Breast epithelium (tissue), 4 donors: ENCODE measurements at regions not wholly inside any gene's neighbourhood (a gene's known extent, or its start where the extent isn't known, plus 50 kb on each side); places are given as distances from the start of the nearest gene placed in this dataset.

ENCODE experiments used
- DNase-seq, 2 donors: peaks; one replicate each; pipeline ENCODE4 v3.0.0-alpha.2; 2019; ENCODE audit warnings: low spot score in 2 of 2
- H3K27ac ChIP-seq, 2 donors: fragments of 200-600 bp; sonication (generic) in 1 of 2; one replicate each; pipeline ENCODE4 v1.5.1; 2016 to 2019; ENCODE audit warnings: mild to moderate bottlenecking in 1 of 2
- H3K27me3 ChIP-seq, 2 donors: fragments of 200-600 bp; sonication (generic) in 1 of 2; one replicate each; pipeline versions ENCODE4 v1.5.1 to v1.6.0; 2017 to 2019; ENCODE audit warnings: control low read depth in 1 of 2, mild to moderate bottlenecking in 1 of 2
- H3K36me3 ChIP-seq: fragments of 200-600 bp; one replicate; pipeline ENCODE4 v1.5.1; 2019
- H3K4me1 ChIP-seq, 2 donors: fragments of 200-600 bp; sonication (generic); one replicate each; pipeline ENCODE4 v1.5.1; 2016 to 2019; ENCODE audit warnings: control low read depth in 1 of 2
- H3K4me3 ChIP-seq, 3 donors: fragments of 200-600 bp; sonication (generic); 1 replicate in 2 of 3; 2 replicates in 1 of 3; pipeline ENCODE4 v1.5.1; 2016 to 2019; ENCODE audit warnings: mild to moderate bottlenecking in 3 of 3, moderate library complexity in 2 of 3
- H3K9me3 ChIP-seq, 2 donors: fragments of 200-600 bp; sonication (generic) in 1 of 2; one replicate each; pipeline ENCODE4 v1.5.1; 2016 to 2019; ENCODE audit warnings: control low read depth in 1 of 2
- POLR2A ChIP-seq: fragments of 450-650 bp; IDR thresholded peaks from one replicate; pipeline ENCODE4 v1.6.1; 2016; ENCODE audit warnings: antibody characterized with exemption, mild to moderate bottlenecking, moderate library complexity
- POLR2AphosphoS5 ChIP-seq, 3 donors: sonication (generic); formaldehyde crosslinking; IDR thresholded peaks; one replicate each; pipeline ENCODE4 v1.6.1; 2017; ENCODE audit warnings: antibody characterized with exemption in 3 of 3
- intact Hi-C: fragments of 100-400 bp; cut with DNase I; formaldehyde crosslinking; loops from one replicate; pipeline ENCODE4 v1.15.1; 2023; ENCODE audit warnings: low total_unique reads
- TF ChIP-seq, protein P1 (sequence below), 3 donors: fragments of 450-650 bp; IDR thresholded peaks; one replicate each; pipeline ENCODE4 v1.5.1; 2016 to 2017; ENCODE audit warnings: antibody characterized with exemption in 3 of 3, mild to moderate bottlenecking in 3 of 3, moderate library complexity in 3 of 3

DNA sequence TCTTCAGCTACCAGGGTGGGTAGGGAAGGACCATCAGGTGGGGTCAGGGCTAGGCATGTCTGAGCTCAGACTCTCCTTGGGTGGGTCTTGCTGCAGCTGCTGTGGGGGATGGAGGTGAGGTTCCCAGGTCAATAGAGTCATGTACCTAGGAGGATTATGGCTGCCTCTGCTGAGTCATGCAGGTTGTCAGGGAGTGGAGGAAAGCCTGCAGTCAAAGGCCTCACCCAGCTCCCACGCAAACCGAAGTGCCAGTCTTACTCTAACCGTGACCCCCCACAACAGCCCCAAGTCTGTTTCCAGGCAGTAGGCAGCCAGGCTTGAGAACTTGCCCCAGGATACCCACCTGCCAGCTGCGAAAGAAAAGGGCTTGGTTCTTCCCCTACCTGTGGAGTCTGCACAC, 113.6 kb upstream of the GALNT5 start:
- H3K9me3 ChIP-seq: no peaks in the 10 kb centered on the region
- TF ChIP-seq POLR2A (no peak), POLR2AphosphoS5 (IDR thresholded peaks at IDR 0.05) (no peak)
- TF ChIP-seq, protein P1, sequence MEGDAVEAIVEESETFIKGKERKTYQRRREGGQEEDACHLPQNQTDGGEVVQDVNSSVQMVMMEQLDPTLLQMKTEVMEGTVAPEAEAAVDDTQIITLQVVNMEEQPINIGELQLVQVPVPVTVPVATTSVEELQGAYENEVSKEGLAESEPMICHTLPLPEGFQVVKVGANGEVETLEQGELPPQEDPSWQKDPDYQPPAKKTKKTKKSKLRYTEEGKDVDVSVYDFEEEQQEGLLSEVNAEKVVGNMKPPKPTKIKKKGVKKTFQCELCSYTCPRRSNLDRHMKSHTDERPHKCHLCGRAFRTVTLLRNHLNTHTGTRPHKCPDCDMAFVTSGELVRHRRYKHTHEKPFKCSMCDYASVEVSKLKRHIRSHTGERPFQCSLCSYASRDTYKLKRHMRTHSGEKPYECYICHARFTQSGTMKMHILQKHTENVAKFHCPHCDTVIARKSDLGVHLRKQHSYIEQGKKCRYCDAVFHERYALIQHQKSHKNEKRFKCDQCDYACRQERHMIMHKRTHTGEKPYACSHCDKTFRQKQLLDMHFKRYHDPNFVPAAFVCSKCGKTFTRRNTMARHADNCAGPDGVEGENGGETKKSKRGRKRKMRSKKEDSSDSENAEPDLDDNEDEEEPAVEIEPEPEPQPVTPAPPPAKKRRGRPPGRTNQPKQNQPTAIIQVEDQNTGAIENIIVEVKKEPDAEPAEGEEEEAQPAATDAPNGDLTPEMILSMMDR (IDR thresholded peaks at IDR 0.05): no peak
- no peak overlapping the region for H3K27ac ChIP-seq
- no peak for DNase-seq
- H3K4me3 ChIP-seq: no peak overlapping the region
- no peaks in the 10 kb centered on the region for H3K36me3 ChIP-seq
- intact Hi-C loops: no loop called here
- H3K27me3 ChIP-seq: no peaks in the 10 kb centered on the region
- H3K4me1 ChIP-seq: no peaks in the 10 kb centered on the region

GRCh38 chr2:157149270-157149669, 108.2 kb upstream of the GALNT5 start:
- H3K4me1 ChIP-seq: no peaks in the 10 kb centered on the region
- TF ChIP-seq, protein P1 (IDR thresholded peaks at IDR 0.05): no peak
- TF ChIP-seq POLR2A: no peak
- no peak for TF ChIP-seq POLR2AphosphoS5 (IDR thresholded peaks at IDR 0.05)
- no peaks in the 10 kb centered on the region for H3K27me3 ChIP-seq
- intact Hi-C loops: no loop called here
- H3K9me3 ChIP-seq: no peaks in the 10 kb centered on the region
- H3K36me3 ChIP-seq: no peaks in the 10 kb centered on the region
- DNase-seq: no peak
- no peak overlapping the region for H3K27ac ChIP-seq
- no peak overlapping the region for H3K4me3 ChIP-seq

- H3K4me1 ChIP-seq: no peaks in the 10 kb centered on the region
- no peak overlapping the region for H3K27ac ChIP-seq
- no peaks in the 10 kb centered on the region for H3K36me3 ChIP-seq
- no peak for DNase-seq
- TF ChIP-seq, protein P1 (IDR thresholded peaks at IDR 0.05): no peak
- TF ChIP-seq POLR2AphosphoS5 (IDR thresholded peaks at IDR 0.05): no peak
- no peak for TF ChIP-seq POLR2A
- no peaks in the 10 kb centered on the region for H3K27me3 ChIP-seq
- H3K9me3 ChIP-seq: no peaks in the 10 kb centered on the region
- intact Hi-C loops: loop anchor here (10.0 kb wide), 1 partner anchor 624 kb away; no protein-coding TSS in a partner anchor
- H3K4me3 ChIP-seq: no peak overlapping the region
Measured at GRCh38 chr2:157150747-157151146, 106.8 kb upstream of the GALNT5 start.

DNA sequence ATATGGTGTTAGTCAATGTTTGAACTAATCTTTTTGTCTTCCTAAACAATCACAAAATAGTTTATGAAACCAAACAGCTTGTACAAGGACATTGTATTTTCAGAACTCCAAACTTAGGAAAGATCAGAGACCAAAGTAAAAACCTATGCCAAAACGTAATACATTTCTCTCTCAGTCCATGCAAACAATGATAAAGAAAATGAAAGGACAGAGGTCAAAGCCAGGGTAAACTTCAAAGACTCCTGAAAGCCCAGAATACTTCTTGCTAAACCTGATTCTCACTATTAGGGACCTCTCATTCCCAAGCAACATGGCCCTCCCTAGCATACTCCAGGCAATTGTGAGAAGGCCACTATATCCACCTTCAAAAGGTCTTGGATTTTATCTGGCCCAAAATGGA, 105.1 kb upstream of the GALNT5 start:
- H3K4me1 ChIP-seq: no peaks in the 10 kb centered on the region
- no peak for DNase-seq
- TF ChIP-seq POLR2AphosphoS5 (IDR thresholded peaks at IDR 0.05) (no peak), POLR2A (no peak)
- TF ChIP-seq, protein P1 (IDR thresholded peaks at IDR 0.05): no peak
- no peaks in the 10 kb centered on the region for H3K9me3 ChIP-seq
- no peak overlapping the region for H3K27ac ChIP-seq
- no peaks in the 10 kb centered on the region for H3K27me3 ChIP-seq
- intact Hi-C loops: loop anchor here (2.0 to 10.0 kb wide), 2 partner anchors 30 to 622 kb away; no protein-coding TSS in a partner anchor
- H3K4me3 ChIP-seq: no peak overlapping the region
- no peaks in the 10 kb centered on the region for H3K36me3 ChIP-seq

DNA sequence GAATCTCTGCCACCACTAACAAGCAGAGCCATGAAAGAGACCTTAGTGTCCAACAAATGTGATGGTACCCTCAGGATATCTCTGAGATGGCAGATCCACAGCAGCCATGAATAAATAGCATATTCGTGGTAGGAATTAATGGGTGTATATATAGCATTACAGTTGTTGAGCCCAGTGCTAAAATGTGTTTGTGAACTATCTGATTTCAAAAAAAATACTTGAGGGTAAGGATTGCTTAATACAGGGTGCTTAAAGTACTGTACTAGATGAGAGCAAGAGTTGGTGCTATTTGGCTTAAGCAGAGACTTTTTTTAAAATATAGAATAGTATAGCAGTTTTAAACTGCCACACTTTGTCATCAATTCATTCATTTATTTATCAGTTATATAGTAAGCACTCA, 101.5 kb upstream of the GALNT5 start:
- Histone ChIP-seq H3K4me3 (no peak overlapping the region), H3K4me1 (no peaks in the 10 kb centered on the region), H3K9me3 (no peaks in the 10 kb centered on the region), H3K27ac (no peak overlapping the region), H3K27me3 (no peaks in the 10 kb centered on the region), H3K36me3 (no peaks in the 10 kb centered on the region)
- DNase-seq: no peak
- no peak for TF ChIP-seq POLR2A
- TF ChIP-seq POLR2AphosphoS5 (IDR thresholded peaks at IDR 0.05): no peak
- TF ChIP-seq, protein P1 (IDR thresholded peaks at IDR 0.05): no peak
- intact Hi-C loops: loop anchor here (10.0 kb wide), 1 partner anchor 619 kb away; no protein-coding TSS in a partner anchor
